ENCODE measurements at regions not wholly inside any gene's neighbourhood (a gene's known extent, or its start where the extent isn't known, plus 50 kb on each side); places are given as distances from the start of the nearest gene placed in this dataset.

- TF ChIP-seq, protein P1, sequence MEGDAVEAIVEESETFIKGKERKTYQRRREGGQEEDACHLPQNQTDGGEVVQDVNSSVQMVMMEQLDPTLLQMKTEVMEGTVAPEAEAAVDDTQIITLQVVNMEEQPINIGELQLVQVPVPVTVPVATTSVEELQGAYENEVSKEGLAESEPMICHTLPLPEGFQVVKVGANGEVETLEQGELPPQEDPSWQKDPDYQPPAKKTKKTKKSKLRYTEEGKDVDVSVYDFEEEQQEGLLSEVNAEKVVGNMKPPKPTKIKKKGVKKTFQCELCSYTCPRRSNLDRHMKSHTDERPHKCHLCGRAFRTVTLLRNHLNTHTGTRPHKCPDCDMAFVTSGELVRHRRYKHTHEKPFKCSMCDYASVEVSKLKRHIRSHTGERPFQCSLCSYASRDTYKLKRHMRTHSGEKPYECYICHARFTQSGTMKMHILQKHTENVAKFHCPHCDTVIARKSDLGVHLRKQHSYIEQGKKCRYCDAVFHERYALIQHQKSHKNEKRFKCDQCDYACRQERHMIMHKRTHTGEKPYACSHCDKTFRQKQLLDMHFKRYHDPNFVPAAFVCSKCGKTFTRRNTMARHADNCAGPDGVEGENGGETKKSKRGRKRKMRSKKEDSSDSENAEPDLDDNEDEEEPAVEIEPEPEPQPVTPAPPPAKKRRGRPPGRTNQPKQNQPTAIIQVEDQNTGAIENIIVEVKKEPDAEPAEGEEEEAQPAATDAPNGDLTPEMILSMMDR (IDR thresholded peaks at IDR 0.05) = no peak
- TF ChIP-seq POLR2A (IDR thresholded peaks at IDR 0.05) = no peak
Measured at GRCh38 chr2:41886145-41886664, 161.6 kb upstream of the PKDCC start.

Data from uterus (tissue), 2 donors.